IMR-90 (cell line): ENCODE measurements at regions not wholly inside any gene's neighbourhood (a gene's known extent, or its start where the extent isn't known, plus 50 kb on each side); places are given as distances from the start of the nearest gene placed in this dataset.

Experiments used
- ATAC-seq: fragments of 200-7000 bp; cut with Tn5 transposase; 2 replicates; pipeline ENCODE4 v1.9.1; 2020; ENCODE audit warnings: low read depth, mild to moderate bottlenecking, moderate library complexity
- BruUV-seq: library from RNA; stranded (reverse); fragments of 400-500 nt; replicated peaks from 2 replicates; lab custom pipeline; 2021; lab: Mats Ljungman, UMichigan
- CTCF ChIA-PET: fragments of 300-600 bp; formaldehyde crosslinking; extraction: SDS; loops from one replicate; lab custom pipeline; 2021; ENCODE audit warnings: antibody characterized with exemption; lab: Yijun Ruan, JAX
- POLR2A ChIA-PET: fragments of 300-600 bp; sonication (Branson Sonifier 250); formaldehyde crosslinking; loops from one replicate; lab custom pipeline; 2022; ENCODE audit warnings: antibody characterized with exemption; ENCODE audit not compliant: unreplicated experiment; lab: Charles Lee
- DNase-seq: peaks from one replicate; pipeline ENCODE4 v3.0.0; 2013
- H2AFZ ChIP-seq: replicated peaks from 2 replicates; pipeline ENCODE3; 2013; ENCODE audit warnings: low read length, mild to moderate bottlenecking; ENCODE audit not compliant: poor library complexity
- H2AK5ac ChIP-seq: 2 replicates; pipeline ENCODE4 v1.6.1; 2013; ENCODE audit warnings: low read depth, low read length, inconsistent platforms
- H2AK9ac ChIP-seq: replicated peaks from 2 replicates; pipeline ENCODE3; 2013; ENCODE audit warnings: mild to moderate bottlenecking, low read depth, low read length, moderate library complexity; ENCODE audit not compliant: poor library complexity
- H2BK120ac ChIP-seq: 2 replicates; pipeline ENCODE4 v1.6.1; 2013; ENCODE audit warnings: low read depth, low read length, inconsistent platforms
- H2BK15ac ChIP-seq: 3 replicates; pipeline ENCODE4 v1.6.1; 2013; ENCODE audit warnings: low read depth, low read length, inconsistent platforms
- H2BK20ac ChIP-seq: 2 replicates; pipeline ENCODE4 v1.6.1; 2013; ENCODE audit warnings: low read depth, mild to moderate bottlenecking, inconsistent platforms, low read length, moderate library complexity
- H2BK5ac ChIP-seq: 2 replicates; pipeline ENCODE4 v1.6.1; 2013; ENCODE audit warnings: mild to moderate bottlenecking, low read depth, low read length, inconsistent platforms; ENCODE audit not compliant: poor library complexity, severe bottlenecking
- H3K14ac ChIP-seq: replicated peaks from 2 replicates; pipeline ENCODE4 v1.6.1; 2013; ENCODE audit warnings: low read depth, low read length, inconsistent platforms
- H3K18ac ChIP-seq: 2 replicates; pipeline ENCODE4 v1.6.1; 2013; ENCODE audit warnings: low read depth, low read length, control low read depth
- H3K23ac ChIP-seq: 2 replicates; pipeline ENCODE4 v1.6.1; 2013; ENCODE audit warnings: low read depth, low read length, inconsistent platforms
- H3K27ac ChIP-seq: 2 replicates; pipeline ENCODE4 v1.5.1; 2013; ENCODE audit warnings: mild to moderate bottlenecking, control low read depth, low read length; ENCODE audit not compliant: insufficient read depth
- H3K27me3 ChIP-seq: 2 replicates; pipeline ENCODE4 v1.6.1; 2013; ENCODE audit warnings: low read length; ENCODE audit not compliant: control insufficient read depth, insufficient read depth
- H3K36me3 ChIP-seq: 2 replicates; pipeline ENCODE4 v1.6.1; 2013; ENCODE audit warnings: low read length, mixed read lengths; ENCODE audit not compliant: control insufficient read depth, insufficient read depth
- H3K4ac ChIP-seq: 2 replicates; pipeline ENCODE4 v1.6.1; 2013; ENCODE audit warnings: low read depth, low read length, inconsistent platforms
- H3K4me1 ChIP-seq: 2 replicates; pipeline ENCODE4 v1.6.1; 2013; ENCODE audit warnings: low read length, mixed read lengths; ENCODE audit not compliant: control insufficient read depth, insufficient read depth
- H3K4me2 ChIP-seq: 2 replicates; pipeline ENCODE4 v1.6.1; 2013; ENCODE audit warnings: low read depth, mild to moderate bottlenecking, control low read depth, low read length, moderate library complexity
- H3K4me3 ChIP-seq: 2 replicates; pipeline ENCODE4 v1.5.1; 2013; ENCODE audit warnings: low read depth, mild to moderate bottlenecking, control low read depth, low read length, moderate library complexity; ENCODE audit not compliant: insufficient read depth
- H3K56ac ChIP-seq: 2 replicates; pipeline ENCODE4 v1.6.1; 2013; ENCODE audit warnings: low read length, inconsistent platforms; ENCODE audit not compliant: insufficient read depth; ENCODE audit errors: extremely low read depth
- H3K79me1 ChIP-seq, 2 experiments: 2 replicates each; pipeline ENCODE4 v1.6.1; 2013; ENCODE audit warnings: low read length in 2 of 2, inconsistent platforms in 1 of 2, low read depth in 1 of 2
- H3K9ac ChIP-seq: 2 replicates; pipeline ENCODE4 v1.6.1; 2013; ENCODE audit warnings: low read depth, low read length, control low read depth
- H3K9me1 ChIP-seq: 2 replicates; pipeline ENCODE4 v1.6.1; 2013; ENCODE audit warnings: low read length, inconsistent platforms; ENCODE audit not compliant: insufficient read depth
- H3K9me3 ChIP-seq: 2 replicates; pipeline ENCODE4 v1.6.1; 2013; ENCODE audit warnings: low read length; ENCODE audit not compliant: control insufficient read depth, insufficient read depth
- H4K20me1 ChIP-seq: 2 replicates; pipeline ENCODE4 v1.6.1; 2013; ENCODE audit warnings: low read length, inconsistent platforms; ENCODE audit not compliant: insufficient read depth
- H4K5ac ChIP-seq: 2 replicates; pipeline ENCODE4 v1.6.1; 2013; ENCODE audit warnings: mild to moderate bottlenecking, low read depth, low read length, control low read depth
- H4K8ac ChIP-seq, 2 experiments: 2 replicates each; pipeline ENCODE4 v1.6.1; 2013; ENCODE audit warnings: low read depth in 2 of 2, low read length in 2 of 2, control low read depth in 1 of 2, inconsistent platforms in 1 of 2
- H4K91ac ChIP-seq: 2 replicates; pipeline ENCODE4 v1.6.1; 2013; ENCODE audit warnings: low read depth, low read length, inconsistent platforms; ENCODE audit not compliant: insufficient read depth
- CTCF ChIP-seq: conservative IDR thresholded peaks from 2 replicates; pipeline ENCODE4 v1.5.1; 2012; ENCODE audit warnings: mild to moderate bottlenecking, low read depth, low read length, improper control_type of control experiment
- MAZ ChIP-seq: IDR thresholded peaks from 2 replicates; pipeline ENCODE4 v1.6.1; 2012; ENCODE audit warnings: low read depth, mild to moderate bottlenecking, low read length, improper control_type of control experiment, moderate library complexity, borderline replicate concordance
- RAD21 ChIP-seq: IDR thresholded peaks from 2 replicates; pipeline ENCODE4 v1.6.1; 2012; ENCODE audit warnings: low read length, improper control_type of control experiment
- WGBS, 2 experiments: methylation state at CpG; one replicate each; pipeline versions ENCODE4 v1.1.5 to v1.1.7; 2013; ENCODE audit warnings: missing lambda C conversion rate in 2 of 2; ENCODE audit not compliant: insufficient read length in 1 of 2; ENCODE audit errors: extremely low coverage in 2 of 2; 5-methylcytosine and 5-hydroxymethylcytosine counted together
- dilution Hi-C: fragments of 300-500 bp; cut with HindIII; formaldehyde crosslinking; loops from one replicate; pipeline ENCODE4 v1.14.3; 2018; ENCODE audit warnings: low sequenced_read_pairs; ENCODE audit not compliant: unreplicated experiment
- in situ Hi-C: fragments of 300-500 bp; cut with MboI; formaldehyde crosslinking; loops from 3 replicates; pipeline ENCODE4 v1.14.3; 2019; ENCODE audit warnings: low sequenced_read_pairs, inconsistent platforms, mixed read lengths
- intact Hi-C: fragments of 100-400 bp; cut with micrococcal nuclease; formaldehyde crosslinking; loops from 2 replicates; pipeline ENCODE4 v1.10.0; 2022

DNA sequence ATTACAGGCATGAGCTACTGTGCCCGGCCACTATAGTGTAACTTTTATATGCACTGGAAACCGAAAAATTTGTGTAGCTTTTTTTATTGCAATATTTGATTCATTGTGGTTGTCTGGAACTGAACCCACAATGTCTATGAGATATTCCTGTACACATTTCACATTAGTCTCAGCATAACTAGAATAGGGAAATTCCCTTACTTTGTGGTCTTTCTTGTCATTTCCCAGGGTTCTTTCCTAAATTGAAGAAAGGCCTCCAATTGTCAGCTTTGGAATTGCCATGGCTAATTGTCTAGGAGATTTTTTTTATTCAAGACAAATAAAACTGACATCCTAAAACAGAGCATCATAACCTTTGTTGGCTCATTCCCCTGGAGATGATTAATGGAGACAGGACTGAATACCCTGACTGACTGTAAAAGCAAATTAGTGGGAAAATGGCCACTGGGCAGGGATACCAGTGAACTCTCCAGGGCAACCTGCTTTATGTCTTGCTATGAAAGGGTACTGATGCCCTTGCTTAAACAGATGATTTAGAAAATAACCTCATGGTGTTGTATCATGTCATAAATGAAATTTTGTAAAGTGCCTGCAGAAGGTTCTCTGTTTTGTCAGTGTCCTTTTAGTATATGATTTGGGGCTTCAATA is 576.9 kb downstream of the RFPL4B start:
- ChIA-PET CTCF (no interaction called here), POLR2A (no interaction called here)
- DNase-seq (no peak), ATAC-seq (no peak)
- Histone ChIP-seq H2AFZ (no peak overlapping the region), H3K56ac (no peak overlapping the region), H2AK9ac (no peak overlapping the region), H2BK15ac (no peak overlapping the region), H3K79me1 (no peaks in the 10 kb centered on the region), H3K27me3 (no peaks in the 10 kb centered on the region), H4K5ac (no peak overlapping the region), H3K4me1 (no peaks in the 10 kb centered on the region), H2BK5ac (no peak overlapping the region), H3K4me3 (no peak overlapping the region), H4K8ac (no peak overlapping the region), H3K4me2 (no peak overlapping the region), H3K4ac (no peak overlapping the region), H3K9me1 (no peaks in the 10 kb centered on the region), H3K27ac (no peak overlapping the region), H3K14ac (no peak overlapping the region), H3K9ac (no peak overlapping the region), H3K23ac (no peak overlapping the region), H2BK20ac (no peak overlapping the region), H2BK120ac (no peak overlapping the region), H2AK5ac (no peak overlapping the region), H3K18ac (no peak overlapping the region), H4K91ac (no peak overlapping the region), H3K36me3 (no peaks in the 10 kb centered on the region), H3K9me3 (peaks cover 9% of the 10 kb centered on the region; the same call in 1 of the 2 replicates), H4K20me1 (no peaks in the 10 kb centered on the region)
- intact Hi-C loops, result no loop called here
- dilution Hi-C loops, result no loop called here
- in situ Hi-C loops, result no loop called here
- WGBS, 2 experiments, result no CpG with 5 or more reads among the region's 2 CpGs
- no TSS peak for BruUV-seq
- no peak for TF ChIP-seq CTCF
- TF ChIP-seq RAD21, result no peak
- no peak for TF ChIP-seq MAZ
